Astrocyte of the hippocampus (primary cell): ENCODE measurements at regions not wholly inside any gene's neighbourhood (a gene's known extent, or its start where the extent isn't known, plus 50 kb on each side); places are given as distances from the start of the nearest gene placed in this dataset.

Experiments used
- DNase-seq: peaks from one replicate; pipeline ENCODE4 v3.0.0; 2011; ENCODE audit warnings: low read depth, low spot score

DNA sequence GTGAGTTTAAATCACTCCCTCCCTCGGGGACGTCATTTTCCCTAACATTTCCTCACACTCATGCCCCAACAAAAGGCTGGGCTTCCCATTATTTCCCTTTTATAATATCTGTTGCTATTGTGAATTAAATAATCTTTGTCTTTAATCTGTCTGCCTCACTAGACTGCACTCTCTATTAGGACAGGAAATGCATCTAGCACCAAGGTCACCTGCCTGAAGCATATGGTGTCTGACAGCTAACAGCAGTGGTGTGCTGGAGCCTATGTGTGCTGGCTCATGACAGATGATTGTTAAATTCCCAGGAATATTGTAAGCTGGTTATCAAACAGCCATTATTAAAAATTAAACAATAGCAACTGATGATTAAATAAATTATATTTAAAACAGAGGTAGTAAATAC, 237.0 kb upstream of the CEP162 start:
- no peak for DNase-seq

DNA sequence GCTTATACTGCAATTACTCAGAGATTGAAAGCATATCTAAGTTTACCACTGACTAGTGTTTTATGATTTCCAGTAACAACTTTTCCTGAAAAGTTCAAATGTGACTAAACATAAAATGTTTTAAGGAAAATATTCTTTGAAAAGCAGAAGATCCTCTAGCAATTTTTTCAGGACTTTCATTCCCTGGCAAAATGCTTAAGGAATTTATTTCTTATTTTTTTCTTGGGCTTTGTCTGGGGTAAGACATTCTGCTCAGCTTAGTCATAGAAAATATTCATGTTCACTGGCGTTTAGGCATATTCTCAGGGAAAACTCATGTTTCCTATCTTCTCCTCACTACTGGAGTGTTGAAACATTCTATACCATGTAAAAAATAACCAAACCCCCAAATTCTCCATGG, 235.3 kb upstream of the CEP162 start:
- peak; percentile 49 for DNase-seq

DNA sequence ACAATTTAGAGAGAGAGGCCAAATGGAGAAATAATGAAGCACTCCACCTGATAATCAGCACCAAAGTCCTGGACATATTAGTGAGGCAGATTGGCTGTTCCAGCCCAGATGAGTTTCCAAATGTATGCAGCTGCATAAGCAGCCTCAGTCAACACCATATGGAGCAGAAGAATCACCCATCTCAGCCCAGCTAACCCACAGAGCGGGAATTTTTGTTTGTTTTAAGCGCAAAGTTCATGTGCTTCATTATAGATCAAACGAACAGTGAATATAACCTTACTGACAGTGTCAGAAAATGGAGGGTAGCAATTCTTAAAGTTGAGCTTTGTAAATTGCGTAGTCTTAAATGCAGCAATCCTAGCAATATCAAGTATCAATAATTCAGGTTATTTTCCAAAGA, 234.0 kb upstream of the CEP162 start:
- DNase-seq, result no peak

DNA sequence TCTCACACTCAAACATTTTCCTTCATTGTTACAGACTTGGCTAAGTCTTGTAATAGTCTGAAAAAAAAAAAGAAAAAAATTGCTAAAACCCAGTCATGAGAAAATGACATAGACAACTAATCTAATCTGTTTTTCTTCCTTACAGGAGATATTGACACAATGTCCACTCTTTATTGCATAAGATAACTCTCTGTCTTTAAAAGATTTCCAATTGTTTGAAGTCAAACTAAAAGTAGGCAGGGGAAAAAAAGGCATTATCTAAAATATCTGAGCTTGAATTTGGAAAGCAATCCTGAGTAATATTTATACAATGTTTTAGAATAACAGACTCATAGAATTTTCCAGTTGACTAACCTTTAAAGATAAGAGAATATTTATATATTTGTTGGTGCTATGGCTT, 233.0 kb upstream of the CEP162 start:
- DNase-seq, result no peak

DNA sequence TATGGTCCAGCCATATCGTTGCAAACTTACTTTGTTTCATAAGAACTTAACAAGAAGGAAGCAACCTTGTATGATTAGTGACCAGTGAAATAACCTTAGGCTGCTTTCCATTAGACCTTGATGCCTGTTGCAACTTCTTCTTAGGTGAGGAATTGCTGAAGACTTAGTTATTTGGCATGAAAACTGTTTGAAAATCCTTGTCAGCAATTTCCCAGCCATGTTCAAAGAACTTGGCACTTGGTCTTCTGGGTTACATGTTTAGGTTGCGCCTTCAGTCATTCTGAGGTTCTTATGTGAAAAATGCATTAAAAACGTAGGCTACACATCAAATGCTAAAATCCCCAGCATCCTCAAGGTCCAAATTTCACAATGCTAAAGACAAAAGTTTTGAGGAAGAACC, 232.0 kb upstream of the CEP162 start:
- DNase-seq, result no peak

DNA sequence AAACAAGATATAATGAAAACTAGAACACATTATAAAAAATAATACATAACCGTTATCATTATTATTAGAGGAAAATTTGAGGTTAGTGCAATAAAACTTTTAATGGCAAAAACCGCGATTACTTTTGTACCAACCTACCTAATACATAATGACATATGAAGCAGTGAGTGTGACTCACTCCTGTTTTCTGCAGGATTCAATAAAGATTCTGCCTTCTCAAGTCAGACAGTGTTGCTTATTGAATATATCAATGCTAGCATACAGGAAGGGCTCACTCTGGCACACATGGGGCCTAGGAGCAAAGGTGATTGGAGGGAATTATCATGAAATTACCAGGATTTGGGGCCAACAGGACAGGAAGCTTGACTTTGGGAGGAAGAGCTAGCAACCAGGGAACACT, 230.8 kb upstream of the CEP162 start:
- no peak for DNase-seq

DNA sequence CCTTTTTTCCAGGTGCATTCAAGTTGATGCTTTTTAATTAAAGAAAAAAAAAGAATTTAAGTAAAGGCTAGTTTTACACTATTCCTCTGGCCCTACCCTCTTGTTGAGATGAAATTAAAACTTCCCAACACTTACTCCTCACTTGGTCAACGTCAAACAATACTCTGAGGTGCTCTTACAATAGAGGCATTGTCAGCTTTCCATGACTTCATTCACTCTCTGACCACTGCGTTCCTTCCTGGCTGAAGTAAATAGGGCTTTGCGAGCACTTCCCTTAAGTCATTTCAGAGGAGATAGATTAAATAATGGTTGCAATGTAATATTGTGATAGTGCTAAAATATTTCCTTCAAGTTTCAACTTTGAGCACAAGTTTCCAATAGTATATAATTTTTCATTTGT, 229.8 kb upstream of the CEP162 start:
- DNase-seq, result peak; percentile 23

DNA sequence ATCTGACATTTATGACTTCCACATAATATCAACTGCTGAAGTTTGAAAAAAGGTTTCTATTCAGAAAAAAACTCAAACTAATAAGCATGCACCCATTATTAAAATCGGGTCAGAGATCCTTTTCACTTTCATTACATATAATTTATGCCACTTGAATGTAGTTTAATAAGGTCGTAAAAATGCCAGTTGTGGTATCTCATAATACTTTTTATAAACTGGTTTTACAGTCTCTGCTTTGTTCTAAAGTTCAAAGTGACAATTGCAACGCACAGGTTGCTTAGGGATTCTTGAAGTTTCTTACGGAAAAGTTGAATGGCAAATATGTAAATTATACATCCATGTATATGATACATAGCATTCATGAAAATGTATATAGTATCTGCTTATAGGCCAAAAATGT, 229.4 kb upstream of the CEP162 start:
- no peak for DNase-seq

DNA sequence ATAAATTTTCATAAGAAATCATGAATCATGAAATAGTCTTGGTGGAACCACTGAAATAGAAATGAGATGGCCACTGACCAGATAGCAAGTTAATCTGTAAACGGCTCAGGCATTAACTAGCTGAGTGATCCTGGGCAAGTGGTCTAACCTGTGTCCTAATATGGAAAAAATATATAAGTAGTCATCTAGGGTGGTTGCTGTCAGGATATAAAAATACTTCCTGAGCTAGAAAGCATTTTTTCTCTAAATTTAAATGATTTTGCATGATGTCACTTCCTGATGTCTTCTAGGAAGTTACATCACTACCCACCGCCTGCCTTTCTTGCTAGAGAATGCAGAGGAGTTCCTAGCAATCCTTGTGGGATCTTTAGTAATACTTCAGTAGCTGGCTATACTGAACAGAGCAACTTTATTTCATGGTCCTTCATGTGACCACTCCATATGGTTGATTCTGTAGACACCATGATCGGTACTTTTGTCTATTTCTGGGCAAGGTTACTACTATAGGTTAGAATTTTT, 228.1 kb upstream of the CEP162 start:
- DNase-seq, result no peak

DNA sequence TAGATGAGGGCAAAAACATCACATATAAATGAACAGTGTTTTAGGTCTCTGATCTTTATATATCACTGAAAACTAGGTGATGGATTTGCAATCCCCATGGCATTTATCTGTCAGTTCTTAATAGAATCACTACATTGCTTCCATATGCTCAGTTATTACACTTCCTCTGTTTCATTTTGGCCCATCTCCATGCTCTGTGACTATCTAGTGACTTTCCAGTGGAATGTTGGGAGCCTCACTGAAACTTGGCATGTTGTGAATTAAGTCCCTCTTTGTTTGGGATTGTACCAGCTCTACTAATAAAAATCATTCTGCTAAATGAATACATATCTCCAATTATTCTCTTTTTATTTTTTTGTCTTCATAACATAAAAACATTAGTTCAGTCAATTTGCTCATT, 226.1 kb upstream of the CEP162 start:
- no peak for DNase-seq

DNA sequence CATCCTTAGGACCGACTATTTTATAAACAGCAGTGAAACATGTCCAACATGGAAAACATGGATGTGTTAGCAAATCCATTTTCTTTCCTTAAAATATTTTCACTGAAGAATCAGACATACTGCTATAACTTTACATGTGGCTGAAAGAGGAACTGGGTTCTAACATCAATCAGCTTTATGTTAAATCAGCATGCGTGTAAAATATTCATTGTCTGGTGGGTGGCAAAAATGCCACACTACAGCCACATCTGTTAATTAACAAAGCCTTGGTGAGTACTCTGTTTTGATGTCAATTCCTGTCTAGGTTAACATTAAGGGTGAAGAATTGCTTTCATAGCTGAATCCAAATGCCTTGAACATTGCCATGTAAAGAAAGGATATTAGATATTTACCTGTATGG, 222.6 kb upstream of the CEP162 start:
- no peak for DNase-seq

DNA sequence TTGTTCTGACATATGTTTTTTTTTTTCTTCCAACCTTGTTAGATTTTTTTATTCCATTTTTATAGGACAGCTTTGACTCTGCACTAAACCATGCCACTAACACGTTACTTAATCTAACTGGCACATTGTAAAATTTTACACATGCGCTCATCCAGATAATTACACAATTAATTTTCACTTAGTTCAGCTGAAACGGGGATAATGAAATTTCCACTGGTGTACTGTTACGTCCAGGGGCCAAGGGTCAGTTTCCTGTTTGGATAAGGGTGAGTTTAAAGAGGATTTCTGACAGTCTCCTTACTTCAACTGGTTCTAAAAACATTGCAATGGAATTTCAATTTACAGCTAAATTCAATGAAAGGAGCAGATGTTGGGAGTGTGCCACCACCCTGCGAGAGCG, 221.8 kb upstream of the CEP162 start:
- DNase-seq, result no peak

DNA sequence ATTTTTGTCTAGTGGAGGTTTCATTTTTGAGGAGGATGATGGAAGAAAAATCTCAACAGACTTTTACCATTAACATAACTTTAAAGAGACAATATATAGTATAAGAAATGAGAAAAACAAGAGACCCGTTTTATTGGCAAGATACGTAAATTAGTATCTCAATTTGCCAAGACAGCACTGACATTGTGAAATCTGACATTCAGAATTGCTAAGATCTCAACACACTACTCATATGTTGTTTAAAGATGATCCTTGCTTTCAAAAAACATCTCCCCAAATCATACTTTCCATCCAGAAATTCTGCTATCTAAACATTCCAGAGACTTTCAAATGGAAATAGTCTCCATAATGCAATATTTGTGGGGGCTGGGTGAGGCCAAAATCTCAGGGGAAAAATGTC, 220.9 kb upstream of the CEP162 start:
- DNase-seq, result no peak

DNA sequence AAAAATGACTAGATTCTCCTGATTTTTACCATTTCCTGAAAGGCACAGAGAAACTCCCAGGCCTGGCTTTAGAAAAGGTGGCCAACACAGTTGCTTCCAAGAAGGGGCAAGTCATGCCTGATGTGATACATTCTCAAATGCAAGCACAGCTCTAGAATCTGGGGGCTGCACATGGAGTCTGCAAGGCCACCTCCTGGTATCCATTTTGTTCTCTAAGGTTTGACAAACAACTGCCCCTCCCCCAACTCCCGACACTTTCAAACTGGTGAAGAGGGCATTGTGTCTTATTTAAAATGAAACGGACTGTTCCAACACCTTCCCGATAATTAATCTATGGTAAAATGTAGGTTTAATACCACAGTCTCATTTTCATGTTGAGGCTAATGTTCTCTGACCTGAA, 220.2 kb upstream of the CEP162 start:
- no peak for DNase-seq

DNA sequence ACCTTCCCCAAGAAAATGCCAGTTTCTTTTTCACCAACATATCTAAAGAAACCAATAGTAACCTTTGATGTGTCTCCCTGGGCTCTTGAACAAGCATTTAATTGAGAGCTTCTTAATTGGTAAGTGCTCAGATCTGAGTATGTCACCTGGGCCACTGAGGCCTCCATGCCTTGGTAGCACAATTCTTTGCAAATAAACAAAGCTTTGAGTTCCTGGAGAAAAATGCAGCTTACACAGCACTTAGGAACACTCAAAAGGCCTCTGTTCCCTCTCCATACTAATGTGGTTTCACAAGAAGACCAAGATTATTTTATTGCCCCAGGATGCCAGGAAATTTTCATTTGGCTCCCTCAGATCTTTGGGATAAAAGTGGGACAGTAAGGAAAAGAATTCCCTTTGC, 217.6 kb upstream of the CEP162 start:
- no peak for DNase-seq

DNA sequence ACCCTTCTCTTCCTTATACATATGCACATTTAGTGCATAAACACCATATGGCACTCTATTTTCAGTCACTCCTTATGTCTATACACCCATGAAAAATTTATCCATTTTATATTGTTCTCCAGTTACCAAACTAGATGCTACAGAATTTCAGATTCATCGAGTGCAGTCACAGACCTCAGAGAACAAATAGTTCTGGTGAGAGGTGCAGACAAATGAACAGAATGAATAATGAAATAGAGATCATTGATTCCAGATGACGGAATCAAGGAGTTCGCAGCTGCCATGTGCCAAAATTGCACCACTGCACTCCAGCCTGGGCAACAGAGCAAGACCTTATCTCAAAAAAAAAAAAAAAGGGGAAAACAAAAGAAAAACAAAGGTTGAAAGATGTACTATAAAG, 214.8 kb upstream of the CEP162 start:
- no peak for DNase-seq

DNA sequence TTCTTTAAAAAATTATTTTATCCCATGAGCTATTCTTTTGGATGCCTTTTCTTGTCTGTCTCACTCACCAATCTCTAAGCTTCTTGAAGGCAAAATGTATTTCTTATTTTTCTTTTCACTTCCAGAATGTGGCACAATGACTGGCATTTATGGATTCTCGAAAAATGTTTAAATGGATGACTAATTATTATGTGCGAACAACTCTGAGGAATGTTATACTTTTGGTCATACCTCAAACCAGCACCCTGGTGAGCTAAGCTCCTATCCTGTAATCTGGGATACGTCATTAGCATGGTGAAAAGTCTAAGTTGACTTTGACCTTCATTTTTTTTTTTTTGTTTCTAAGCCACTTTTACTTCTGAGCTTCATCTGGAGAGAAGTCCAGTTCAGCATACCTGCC, 214.0 kb upstream of the CEP162 start:
- DNase-seq, result no peak

DNA sequence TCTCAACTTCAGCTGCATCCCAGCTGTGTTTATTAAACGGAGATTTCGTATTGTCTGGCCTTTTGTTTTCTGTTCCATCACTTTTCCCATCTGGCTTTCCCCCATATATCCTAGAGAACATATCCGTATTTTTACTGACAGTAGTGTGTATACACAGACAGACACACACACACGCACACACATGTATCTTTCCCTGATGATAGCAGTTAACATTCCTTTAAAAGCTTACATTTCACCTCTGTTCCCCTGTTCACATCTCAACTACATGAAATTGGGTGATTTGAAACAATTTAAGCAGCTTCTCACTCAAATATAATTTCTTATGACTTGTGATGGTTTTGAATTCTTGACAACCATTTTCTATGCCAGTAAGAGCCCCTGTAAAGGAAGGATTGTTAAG, 207.1 kb upstream of the CEP162 start:
- DNase-seq, result no peak

DNA sequence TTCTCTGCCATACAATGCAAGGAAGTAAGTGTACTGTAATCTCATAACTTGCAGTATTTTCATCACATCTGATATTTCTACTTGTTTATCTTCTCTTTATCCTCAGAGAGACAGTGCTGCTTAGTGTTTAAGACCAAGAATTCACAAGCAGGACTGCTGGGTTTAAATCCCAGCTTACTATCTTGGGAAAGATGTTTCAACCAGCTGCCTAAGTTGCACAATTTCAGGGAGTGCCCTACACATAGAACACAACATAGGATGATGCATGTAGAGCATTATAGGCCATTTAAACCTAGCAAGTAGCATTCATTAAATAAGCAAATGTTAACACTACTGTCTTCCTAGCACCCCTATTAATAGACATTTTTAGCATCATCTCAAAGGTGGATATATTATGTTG, 205.2 kb upstream of the CEP162 start:
- no peak for DNase-seq

DNA sequence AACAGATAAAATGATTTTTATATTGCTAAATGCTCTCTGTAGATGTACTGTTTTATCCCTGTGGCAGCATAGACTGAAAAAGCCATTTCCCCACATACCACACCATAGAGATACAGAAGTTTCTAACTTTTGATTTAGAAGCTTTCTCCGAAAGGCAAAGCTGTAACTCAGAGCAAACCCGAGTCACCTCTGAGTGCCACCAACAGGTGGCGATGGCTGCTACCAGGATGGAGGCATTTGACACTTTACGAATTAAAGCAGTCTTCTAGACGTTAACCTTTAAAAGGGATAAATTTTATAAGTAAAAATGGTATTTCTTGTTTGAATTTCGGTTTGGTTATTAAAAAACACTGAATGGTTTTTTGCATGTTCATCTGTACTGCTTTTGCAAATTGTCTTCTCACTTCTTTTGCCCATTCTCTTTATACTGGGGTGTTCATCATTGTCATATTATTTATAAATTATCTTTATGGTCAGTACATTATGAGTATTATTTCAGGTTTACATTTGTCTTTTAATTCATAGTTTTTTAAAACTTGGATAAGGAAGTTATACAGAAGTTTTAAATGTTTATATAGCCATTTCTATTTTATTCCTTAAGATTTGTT, 201.0 kb upstream of the CEP162 start:
- DNase-seq, result peak; percentile 79

DNA sequence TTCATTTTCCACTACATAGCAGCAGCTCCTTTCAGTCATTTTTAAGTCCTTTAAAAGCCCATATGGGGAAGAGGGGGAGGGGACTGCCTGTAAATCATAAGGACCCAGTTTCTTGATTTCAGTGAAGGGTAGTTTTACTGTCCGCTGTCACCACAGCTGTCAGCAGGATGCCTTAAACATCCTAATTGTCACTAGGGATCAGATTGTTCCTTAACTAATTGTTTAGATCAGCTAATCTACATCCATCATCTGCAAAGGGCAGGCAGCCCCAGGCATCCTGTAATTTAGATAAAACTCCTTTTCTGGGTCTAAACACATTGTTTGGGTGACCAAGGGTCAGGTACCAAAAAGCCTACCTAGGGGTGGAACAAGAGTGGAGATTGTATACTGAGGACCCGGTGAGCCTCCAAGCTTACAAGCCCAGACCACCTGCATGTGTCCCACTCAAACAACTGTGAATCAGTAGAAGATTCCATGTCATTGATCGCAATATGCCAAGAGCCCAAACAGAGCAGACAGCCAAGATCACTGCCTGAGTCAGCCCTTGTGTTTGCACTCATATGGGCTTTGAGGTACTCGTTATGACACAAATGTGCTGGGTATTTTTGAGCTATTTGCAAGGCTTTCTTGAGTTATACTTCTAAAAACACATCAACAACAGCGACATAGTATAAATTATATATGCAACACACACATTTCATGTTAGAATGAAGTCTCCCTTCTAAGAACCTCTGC, 198.7 kb upstream of the CEP162 start:
- no peak for DNase-seq

DNA sequence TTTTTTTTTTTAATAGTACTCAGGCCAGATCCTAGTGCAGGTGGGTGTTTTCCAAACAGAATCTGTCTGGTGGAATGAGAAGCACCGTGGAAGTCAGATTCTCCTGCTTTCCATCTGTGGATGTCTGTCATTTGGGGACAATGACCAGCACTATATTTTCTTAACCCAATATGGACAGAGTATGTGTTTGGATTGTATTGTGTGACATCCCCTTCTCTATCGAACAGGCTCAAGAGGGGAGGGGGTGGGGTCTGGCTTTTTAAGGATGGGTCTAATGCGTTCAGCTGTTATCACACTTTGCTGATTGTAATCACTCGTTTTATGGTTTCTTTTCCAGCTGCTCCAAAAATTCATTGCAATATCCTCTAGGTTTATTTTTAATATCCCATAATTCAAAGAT, 197.5 kb upstream of the CEP162 start:
- no peak for DNase-seq

DNA sequence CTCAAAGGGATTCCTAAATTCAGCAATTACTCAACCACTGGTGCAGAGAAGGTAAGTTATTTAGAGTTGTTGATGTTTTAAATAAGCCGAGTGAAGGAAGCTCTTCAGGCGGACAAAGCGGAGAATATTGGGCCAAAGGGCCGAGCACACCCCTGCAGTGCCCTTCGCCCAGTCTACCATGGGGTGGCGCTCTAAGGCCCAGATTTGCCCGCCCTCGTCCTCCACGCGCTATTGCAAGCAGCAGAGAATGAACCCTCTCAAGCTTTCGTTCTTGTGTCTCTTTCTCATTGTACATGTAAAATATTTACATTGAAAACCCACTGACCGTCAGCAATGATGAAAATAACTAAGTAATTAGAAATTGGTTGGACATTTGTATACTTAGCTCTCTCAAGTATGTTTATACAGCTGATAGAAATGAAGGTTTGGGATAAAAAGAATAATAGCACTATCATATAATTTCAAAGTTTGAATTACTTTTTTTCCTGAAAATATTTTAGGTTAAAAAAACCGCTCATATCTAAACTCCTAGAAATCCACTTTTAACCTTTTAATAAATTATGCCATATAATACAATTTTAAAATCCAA, 195.0 kb upstream of the CEP162 start:
- peak; percentile 76 for DNase-seq
